HEK293 (cell line): ENCODE measurements at regions not wholly inside any gene's neighbourhood (a gene's known extent, or its start where the extent isn't known, plus 50 kb on each side); places are given as distances from the start of the nearest gene placed in this dataset.

ENCODE experiments used
- CTCF ChIA-PET: fragments of 350-600 bp; formaldehyde crosslinking; extraction: SDS; loops from one replicate; lab custom pipeline; 2021; ENCODE audit warnings: antibody characterized with exemption; lab: Yijun Ruan, JAX
- POLR2A ChIA-PET: fragments of 300-600 bp; formaldehyde crosslinking; extraction: SDS; loops from one replicate; lab custom pipeline; 2020; ENCODE audit warnings: antibody characterized with exemption, inconsistent platforms; lab: Yijun Ruan, JAX
- H3K27ac ChIP-seq: fragments of 200-500 bp; sonication (Bioruptor generic); 2 replicates; pipeline ENCODE4 v1.5.1; 2014; ENCODE audit warnings: low read depth, low read length, control low read depth, inconsistent platforms; ENCODE audit errors: extremely low read depth
- H3K36me3 ChIP-seq, 2 experiments: fragments of 200-500 bp in 1 of 2; sonication (Bioruptor generic) in 1 of 2; 1 replicate in 1 of 2; 2 replicates in 1 of 2; pipeline ENCODE4 v1.5.1; 2014 to 2017; ENCODE audit warnings: inconsistent platforms in 2 of 2, low read length in 2 of 2; ENCODE audit not compliant: control insufficient read depth in 2 of 2, insufficient read depth in 1 of 2
- H3K4me1 ChIP-seq: fragments of 200-500 bp; sonication (Bioruptor generic); 2 replicates; pipeline ENCODE4 v1.5.1; 2014; ENCODE audit warnings: mild to moderate bottlenecking, low read length, inconsistent platforms; ENCODE audit not compliant: control insufficient read depth, insufficient read depth
- H3K4me3 ChIP-seq: 2 replicates; pipeline ENCODE4 v1.5.1; 2011; ENCODE audit warnings: low read depth, mild to moderate bottlenecking, control low read depth, low read length, moderate library complexity
- H3K9me3 ChIP-seq: fragments of 200-500 bp; sonication (Bioruptor generic); 2 replicates; pipeline ENCODE4 v1.5.1; 2014; ENCODE audit warnings: low read depth, low read length, inconsistent platforms; ENCODE audit not compliant: control insufficient read depth, insufficient read depth
- HOXC10 ChIP-seq: sonication (generic); formaldehyde crosslinking; IDR thresholded peaks from 2 replicates; pipeline ENCODE4 v1.8.1; 2023; ENCODE audit warnings: mild to moderate bottlenecking, missing genetic modification reagents
- SP2 ChIP-seq: fragments of 450-650 bp; formaldehyde crosslinking; IDR thresholded peaks from 2 replicates; pipeline ENCODE4 v1.5.1; 2016; ENCODE audit warnings: missing biosample characterization, missing genetic modification characterization
- ZBTB21 ChIP-seq: fragments of 450-650 bp; formaldehyde crosslinking; IDR thresholded peaks from 2 replicates; pipeline ENCODE4 v1.5.1; 2017; ENCODE audit warnings: missing biosample characterization, missing genetic modification characterization
- ZBTB49 ChIP-seq: fragments of 450-650 bp; formaldehyde crosslinking; IDR thresholded peaks from 2 replicates; pipeline ENCODE4 v1.5.1; 2016; ENCODE audit warnings: missing biosample characterization, missing genetic modification characterization, low read depth
- ZNF146 ChIP-seq: fragments of 450-650 bp; formaldehyde crosslinking; IDR thresholded peaks from 2 replicates; pipeline ENCODE4 v1.5.1; 2016; ENCODE audit warnings: missing biosample characterization, missing genetic modification characterization
- ZNF223 ChIP-seq: fragments of 450-650 bp; formaldehyde crosslinking; IDR thresholded peaks from 2 replicates; pipeline ENCODE4 v1.5.1; 2016; ENCODE audit warnings: missing biosample characterization, missing genetic modification characterization
- ZNF350 ChIP-seq: fragments of 450-650 bp; formaldehyde crosslinking; IDR thresholded peaks from 2 replicates; pipeline ENCODE4 v1.5.0; 2017; ENCODE audit warnings: missing biosample characterization, mild to moderate bottlenecking, missing genetic modification characterization
- ZNF549 ChIP-seq: fragments of 450-650 bp; IDR thresholded peaks from 2 replicates; pipeline ENCODE4 v1.5.1; 2018; ENCODE audit warnings: missing biosample characterization, missing genetic modification characterization, mild to moderate bottlenecking, inconsistent platforms, moderate library complexity
- ZNF776 ChIP-seq: fragments of 450-650 bp; formaldehyde crosslinking; IDR thresholded peaks from 2 replicates; pipeline ENCODE4 v1.5.0; 2017; ENCODE audit warnings: missing biosample characterization, missing genetic modification characterization, borderline replicate concordance
- TF ChIP-seq, protein P1 (sequence below): fragments of 450-650 bp; formaldehyde crosslinking; IDR thresholded peaks from 2 replicates; pipeline ENCODE4 v1.5.1; 2016; ENCODE audit warnings: missing biosample characterization, missing genetic modification characterization

DNA sequence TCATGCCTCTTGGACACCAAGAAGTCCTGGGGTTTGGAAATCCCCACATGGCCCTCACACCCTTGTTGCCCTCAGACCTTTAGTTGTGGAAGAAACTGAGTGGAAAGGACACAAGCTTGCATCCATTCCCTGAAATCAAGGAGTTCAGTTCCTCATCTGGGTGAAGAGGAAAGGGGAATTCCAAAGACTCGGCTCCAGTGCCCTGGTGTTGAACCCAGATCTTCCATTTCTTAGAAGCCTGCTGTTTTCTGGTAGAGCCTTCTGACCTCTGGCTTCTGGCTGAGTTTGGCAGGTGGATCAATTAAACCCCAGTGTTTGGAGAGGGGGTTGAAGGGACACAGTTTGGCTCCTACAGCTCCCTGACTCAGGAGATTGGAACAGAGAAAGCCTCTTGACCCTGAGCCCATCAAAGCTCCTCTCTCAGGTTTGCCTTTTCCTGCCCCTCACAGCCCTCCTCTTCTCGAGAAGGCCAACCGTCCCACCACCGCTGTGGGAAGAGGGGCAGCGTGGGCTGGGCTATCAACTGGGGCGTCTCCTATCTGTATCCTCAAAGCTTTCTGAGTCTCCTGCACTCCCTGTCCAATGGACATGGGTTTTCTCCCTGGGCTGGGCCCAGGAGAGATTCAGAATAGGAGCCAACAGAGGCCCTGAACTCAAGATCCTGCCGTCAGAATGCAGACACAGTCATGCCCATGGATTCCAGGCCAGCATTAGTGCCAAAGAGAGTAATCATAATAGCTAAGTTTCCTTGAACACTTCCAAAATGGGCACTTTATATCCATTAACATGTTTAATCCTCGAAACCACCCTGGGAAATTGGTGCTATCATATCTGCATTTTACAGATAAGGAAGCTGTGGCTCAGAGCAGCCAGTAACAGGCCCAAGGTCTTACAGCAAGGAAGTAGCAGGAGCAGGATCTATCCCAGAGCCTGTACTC lies 146.2 kb downstream of the VEGFA start:
- Histone ChIP-seq H3K36me3 (no peaks in the 10 kb centered on the region), H3K4me3 (no peak overlapping the region), H3K9me3 (no peaks in the 10 kb centered on the region), H3K27ac (no peak overlapping the region), H3K4me1 (no peaks in the 10 kb centered on the region)
- TF ChIP-seq HOXC10 (CRISPR knock-in tag) (no peak), ZBTB21 (no peak), ZBTB49 (tag by site-specific recombination) (no peak), ZNF223 (tag by site-specific recombination) (no peak)
- TF ChIP-seq, protein P1, sequence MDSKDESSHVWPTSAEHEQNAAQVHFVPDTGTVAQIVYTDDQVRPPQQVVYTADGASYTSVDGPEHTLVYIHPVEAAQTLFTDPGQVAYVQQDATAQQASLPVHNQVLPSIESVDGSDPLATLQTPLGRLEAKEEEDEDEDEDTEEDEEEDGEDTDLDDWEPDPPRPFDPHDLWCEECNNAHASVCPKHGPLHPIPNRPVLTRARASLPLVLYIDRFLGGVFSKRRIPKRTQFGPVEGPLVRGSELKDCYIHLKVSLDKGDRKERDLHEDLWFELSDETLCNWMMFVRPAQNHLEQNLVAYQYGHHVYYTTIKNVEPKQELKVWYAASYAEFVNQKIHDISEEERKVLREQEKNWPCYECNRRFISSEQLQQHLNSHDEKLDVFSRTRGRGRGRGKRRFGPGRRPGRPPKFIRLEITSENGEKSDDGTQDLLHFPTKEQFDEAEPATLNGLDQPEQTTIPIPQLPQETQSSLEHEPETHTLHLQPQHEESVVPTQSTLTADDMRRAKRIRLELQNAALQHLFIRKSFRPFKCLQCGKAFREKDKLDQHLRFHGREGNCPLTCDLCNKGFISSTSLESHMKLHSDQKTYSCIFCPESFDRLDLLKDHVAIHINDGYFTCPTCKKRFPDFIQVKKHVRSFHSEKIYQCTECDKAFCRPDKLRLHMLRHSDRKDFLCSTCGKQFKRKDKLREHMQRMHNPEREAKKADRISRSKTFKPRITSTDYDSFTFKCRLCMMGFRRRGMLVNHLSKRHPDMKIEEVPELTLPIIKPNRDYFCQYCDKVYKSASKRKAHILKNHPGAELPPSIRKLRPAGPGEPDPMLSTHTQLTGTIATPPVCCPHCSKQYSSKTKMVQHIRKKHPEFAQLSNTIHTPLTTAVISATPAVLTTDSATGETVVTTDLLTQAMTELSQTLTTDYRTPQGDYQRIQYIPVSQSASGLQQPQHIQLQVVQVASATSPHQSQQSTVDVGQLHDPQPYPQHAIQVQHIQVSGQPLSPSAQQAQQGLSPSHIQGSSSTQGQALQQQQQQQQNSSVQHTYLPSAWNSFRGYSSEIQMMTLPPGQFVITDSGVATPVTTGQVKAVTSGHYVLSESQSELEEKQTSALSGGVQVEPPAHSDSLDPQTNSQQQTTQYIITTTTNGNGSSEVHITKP: peak; percentile 58
- ChIA-PET POLR2A (interaction anchor here (0.6 to 0.9 kb wide), 2 partner anchors 10 to 147 kb away, joined by 3 read pairs; partner anchors contain the start of gene VEGFA), CTCF (interaction anchor here (1.0 to 2.6 kb wide), 5 partner anchors 10 to 163 kb away, joined by 3 to 9 read pairs (median 3); no protein-coding TSS in a partner anchor)

DNA sequence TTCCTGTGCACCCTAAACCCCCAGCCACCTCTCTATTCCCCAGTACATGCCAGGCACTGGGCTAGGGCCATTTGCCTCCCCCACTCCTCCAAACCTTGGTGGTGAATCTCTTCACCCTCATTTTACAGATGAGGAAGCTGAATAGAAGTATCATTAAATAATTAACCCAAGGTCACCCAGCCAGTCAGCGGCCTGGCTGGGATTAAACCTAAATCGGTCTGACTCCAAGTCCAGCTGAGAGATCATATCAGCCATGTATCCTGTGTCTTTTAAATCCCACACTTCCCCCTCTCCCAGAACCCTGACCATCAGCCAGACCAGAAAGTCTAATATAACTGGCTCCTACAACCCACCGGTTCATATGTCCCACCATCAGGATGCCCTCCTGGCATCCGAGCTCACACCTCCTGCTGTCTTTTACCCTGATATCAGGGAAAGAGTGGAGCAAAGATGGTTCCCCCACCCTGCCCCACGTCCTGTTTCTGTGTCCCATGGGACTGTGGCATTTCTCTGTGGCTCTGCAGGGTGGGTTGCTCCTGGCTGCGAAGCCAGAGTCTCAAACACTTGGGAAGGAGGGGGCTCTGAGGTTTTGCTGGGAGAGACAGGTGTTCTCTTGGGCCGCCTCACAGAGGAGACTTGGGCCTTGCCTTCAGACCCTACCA lies 145.3 kb downstream of the VEGFA start:
- ChIA-PET POLR2A (interaction anchor here (0.9 kb wide), 1 partner anchor 11 kb away, joined by 3 read pairs; no protein-coding TSS in a partner anchor), CTCF (interaction anchor here (0.9 to 2.6 kb wide), 5 partner anchors 11 to 159 kb away, joined by 3 to 9 read pairs (median 3); no protein-coding TSS in a partner anchor)
- no peaks in the 10 kb centered on the region for H3K4me1 ChIP-seq
- H3K9me3 ChIP-seq: no peaks in the 10 kb centered on the region
- H3K27ac ChIP-seq: no peak overlapping the region
- no peaks in the 10 kb centered on the region for H3K36me3 ChIP-seq
- H3K4me3 ChIP-seq: no peak overlapping the region
- TF ChIP-seq ZNF350 (tag by site-specific recombination): no peak
- TF ChIP-seq, protein P1: 0 out of 2 replicates have a peak, but pooled peaks have one; percentile 6
- TF ChIP-seq ZNF146 (tag by site-specific recombination): no peak
- TF ChIP-seq ZNF776: no peak
- TF ChIP-seq SP2 (tag by site-specific recombination): no peak
- no peak for TF ChIP-seq ZNF549 (tag by site-specific recombination)
